ENCODE measurements at regions not wholly inside any gene's neighbourhood (a gene's known extent, or its start where the extent isn't known, plus 50 kb on each side); places are given as distances from the start of the nearest gene placed in this dataset.

DNA sequence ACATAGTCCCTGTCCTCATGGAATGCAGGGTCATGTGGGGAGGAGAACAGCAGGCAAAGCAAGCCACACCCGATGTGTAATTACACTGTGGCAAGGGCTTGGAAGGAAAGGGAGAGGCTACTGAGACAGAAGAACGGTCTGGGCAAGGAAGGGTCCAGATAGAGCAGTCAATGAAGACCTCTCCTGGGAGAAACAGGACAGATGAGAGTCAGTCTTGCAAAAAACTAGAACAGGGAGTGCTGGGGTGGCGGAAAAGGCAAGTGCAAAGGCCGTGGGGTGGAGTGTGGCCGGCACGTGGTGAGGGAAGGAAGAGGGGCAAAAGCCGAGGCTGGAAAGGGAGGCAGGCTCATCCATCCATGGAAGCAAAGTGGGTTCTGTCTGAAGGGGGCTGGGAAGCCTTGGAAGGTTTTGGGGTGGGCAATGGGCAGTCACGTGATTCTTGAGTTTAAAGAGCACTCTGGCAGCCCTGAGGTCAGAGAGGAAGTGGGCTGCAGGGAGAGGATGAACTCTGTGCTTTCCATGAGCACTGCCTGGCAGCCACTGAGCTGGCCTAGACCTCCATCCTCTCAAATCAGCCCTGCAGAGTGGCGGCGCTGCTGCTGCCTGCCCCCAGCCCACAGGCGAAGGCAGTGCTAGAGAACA, 182.2 kb downstream of the INHBB start (continued):
- TF ChIP-seq FUBP1 (CRISPR knock-in tag; IDR thresholded peaks at IDR 0.05; ENCODE audit: borderline replicate concordance) (no peak; the same call in 1 of the 2 replicates), NFKB2 (CRISPR knock-in tag; IDR thresholded peaks at IDR 0.05; ENCODE audit: borderline replicate concordance) (peak; percentile 95; the same call in 1 of the 2 replicates), ZNF547 (CRISPR knock-in tag; IDR thresholded peaks at IDR 0.05) (peak; percentile 95), TIGD3 (CRISPR knock-in tag; IDR thresholded peaks at IDR 0.05; ENCODE audit: borderline replicate concordance) (no peak), ZBTB3 (CRISPR knock-in tag; IDR thresholded peaks at IDR 0.05; ENCODE audit: borderline replicate concordance, low read depth) (0 out of 2 replicates have a peak, but pooled peaks have one; percentile 87), MATR3 (CRISPR knock-in tag; IDR thresholded peaks at IDR 0.05) (no peak), SOX5 (CRISPR knock-in tag; IDR thresholded peaks at IDR 0.05; ENCODE audit: borderline replicate concordance) (peak; percentile 46), MXD4 (CRISPR knock-in tag; IDR thresholded peaks at IDR 0.05) (peak; percentile 89), TAF15 (IDR thresholded peaks at IDR 0.05; ENCODE audit: low read depth, low read length, poor library complexity, severe bottlenecking) (no peak), KAT8 (CRISPR knock-in tag; IDR thresholded peaks at IDR 0.05) (peak; percentile 69), RFX5 (IDR thresholded peaks at IDR 0.05; ENCODE audit: low read depth, low read length) (no peak), MED13 (CRISPR knock-in tag; IDR thresholded peaks at IDR 0.05) (no peak), MXI1 (IDR thresholded peaks at IDR 0.05; ENCODE audit: borderline replicate concordance, low read depth, low read length) (no peak), ZBTB7A (CRISPR knock-in tag; IDR thresholded peaks at IDR 0.05) (peak; percentile 97), ZNF556 (CRISPR knock-in tag; IDR thresholded peaks at IDR 0.05; ENCODE audit: borderline replicate concordance) (no peak; the same call in 1 of the 2 replicates)
- TF ChIP-seq, protein P1, sequence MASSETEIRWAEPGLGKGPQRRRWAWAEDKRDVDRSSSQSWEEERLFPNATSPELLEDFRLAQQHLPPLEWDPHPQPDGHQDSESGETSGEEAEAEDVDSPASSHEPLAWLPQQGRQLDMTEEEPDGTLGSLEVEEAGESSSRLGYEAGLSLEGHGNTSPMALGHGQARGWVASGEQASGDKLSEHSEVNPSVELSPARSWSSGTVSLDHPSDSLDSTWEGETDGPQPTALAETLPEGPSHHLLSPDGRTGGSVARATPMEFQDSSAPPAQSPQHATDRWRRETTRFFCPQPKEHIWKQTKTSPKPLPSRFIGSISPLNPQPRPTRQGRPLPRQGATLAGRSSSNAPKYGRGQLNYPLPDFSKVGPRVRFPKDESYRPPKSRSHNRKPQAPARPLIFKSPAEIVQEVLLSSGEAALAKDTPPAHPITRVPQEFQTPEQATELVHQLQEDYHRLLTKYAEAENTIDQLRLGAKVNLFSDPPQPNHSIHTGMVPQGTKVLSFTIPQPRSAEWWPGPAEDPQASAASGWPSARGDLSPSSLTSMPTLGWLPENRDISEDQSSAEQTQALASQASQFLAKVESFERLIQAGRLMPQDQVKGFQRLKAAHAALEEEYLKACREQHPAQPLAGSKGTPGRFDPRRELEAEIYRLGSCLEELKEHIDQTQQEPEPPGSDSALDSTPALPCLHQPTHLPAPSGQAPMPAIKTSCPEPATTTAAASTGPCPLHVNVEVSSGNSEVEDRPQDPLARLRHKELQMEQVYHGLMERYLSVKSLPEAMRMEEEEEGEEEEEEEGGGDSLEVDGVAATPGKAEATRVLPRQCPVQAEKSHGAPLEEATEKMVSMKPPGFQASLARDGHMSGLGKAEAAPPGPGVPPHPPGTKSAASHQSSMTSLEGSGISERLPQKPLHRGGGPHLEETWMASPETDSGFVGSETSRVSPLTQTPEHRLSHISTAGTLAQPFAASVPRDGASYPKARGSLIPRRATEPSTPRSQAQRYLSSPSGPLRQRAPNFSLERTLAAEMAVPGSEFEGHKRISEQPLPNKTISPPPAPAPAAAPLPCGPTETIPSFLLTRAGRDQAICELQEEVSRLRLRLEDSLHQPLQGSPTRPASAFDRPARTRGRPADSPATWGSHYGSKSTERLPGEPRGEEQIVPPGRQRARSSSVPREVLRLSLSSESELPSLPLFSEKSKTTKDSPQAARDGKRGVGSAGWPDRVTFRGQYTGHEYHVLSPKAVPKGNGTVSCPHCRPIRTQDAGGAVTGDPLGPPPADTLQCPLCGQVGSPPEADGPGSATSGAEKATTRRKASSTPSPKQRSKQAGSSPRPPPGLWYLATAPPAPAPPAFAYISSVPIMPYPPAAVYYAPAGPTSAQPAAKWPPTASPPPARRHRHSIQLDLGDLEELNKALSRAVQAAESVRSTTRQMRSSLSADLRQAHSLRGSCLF (CRISPR knock-in tag; IDR thresholded peaks at IDR 0.05; ENCODE audit: borderline replicate concordance) = no peak
- TF ChIP-seq, protein P2, sequence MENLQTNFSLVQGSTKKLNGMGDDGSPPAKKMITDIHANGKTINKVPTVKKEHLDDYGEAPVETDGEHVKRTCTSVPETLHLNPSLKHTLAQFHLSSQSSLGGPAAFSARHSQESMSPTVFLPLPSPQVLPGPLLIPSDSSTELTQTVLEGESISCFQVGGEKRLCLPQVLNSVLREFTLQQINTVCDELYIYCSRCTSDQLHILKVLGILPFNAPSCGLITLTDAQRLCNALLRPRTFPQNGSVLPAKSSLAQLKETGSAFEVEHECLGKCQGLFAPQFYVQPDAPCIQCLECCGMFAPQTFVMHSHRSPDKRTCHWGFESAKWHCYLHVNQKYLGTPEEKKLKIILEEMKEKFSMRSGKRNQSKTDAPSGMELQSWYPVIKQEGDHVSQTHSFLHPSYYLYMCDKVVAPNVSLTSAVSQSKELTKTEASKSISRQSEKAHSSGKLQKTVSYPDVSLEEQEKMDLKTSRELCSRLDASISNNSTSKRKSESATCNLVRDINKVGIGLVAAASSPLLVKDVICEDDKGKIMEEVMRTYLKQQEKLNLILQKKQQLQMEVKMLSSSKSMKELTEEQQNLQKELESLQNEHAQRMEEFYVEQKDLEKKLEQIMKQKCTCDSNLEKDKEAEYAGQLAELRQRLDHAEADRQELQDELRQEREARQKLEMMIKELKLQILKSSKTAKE (CRISPR knock-in tag; IDR thresholded peaks at IDR 0.05; ENCODE audit: borderline replicate concordance) = peak; percentile 73
- TF ChIP-seq, protein P3, sequence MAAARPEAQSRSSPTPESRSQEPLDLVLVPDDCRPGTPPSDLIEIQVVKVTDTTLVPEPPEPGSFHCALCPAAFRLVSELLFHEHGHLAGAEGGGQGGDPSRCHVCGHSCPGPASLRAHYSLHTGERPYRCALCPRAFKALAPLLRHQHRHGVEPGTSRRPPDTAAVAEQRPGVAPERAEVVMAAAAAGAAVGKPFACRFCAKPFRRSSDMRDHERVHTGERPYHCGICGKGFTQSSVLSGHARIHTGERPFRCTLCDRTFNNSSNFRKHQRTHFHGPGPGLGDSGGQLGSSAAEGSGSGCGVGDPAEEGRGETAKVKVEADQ (CRISPR knock-in tag; IDR thresholded peaks at IDR 0.05; ENCODE audit: borderline replicate concordance) = peak; percentile 95; the same call in 1 of the 2 replicates
